ENCODE measurements at regions not wholly inside any gene's neighbourhood (a gene's known extent, or its start where the extent isn't known, plus 50 kb on each side); places are given as distances from the start of the nearest gene placed in this dataset.

DNA sequence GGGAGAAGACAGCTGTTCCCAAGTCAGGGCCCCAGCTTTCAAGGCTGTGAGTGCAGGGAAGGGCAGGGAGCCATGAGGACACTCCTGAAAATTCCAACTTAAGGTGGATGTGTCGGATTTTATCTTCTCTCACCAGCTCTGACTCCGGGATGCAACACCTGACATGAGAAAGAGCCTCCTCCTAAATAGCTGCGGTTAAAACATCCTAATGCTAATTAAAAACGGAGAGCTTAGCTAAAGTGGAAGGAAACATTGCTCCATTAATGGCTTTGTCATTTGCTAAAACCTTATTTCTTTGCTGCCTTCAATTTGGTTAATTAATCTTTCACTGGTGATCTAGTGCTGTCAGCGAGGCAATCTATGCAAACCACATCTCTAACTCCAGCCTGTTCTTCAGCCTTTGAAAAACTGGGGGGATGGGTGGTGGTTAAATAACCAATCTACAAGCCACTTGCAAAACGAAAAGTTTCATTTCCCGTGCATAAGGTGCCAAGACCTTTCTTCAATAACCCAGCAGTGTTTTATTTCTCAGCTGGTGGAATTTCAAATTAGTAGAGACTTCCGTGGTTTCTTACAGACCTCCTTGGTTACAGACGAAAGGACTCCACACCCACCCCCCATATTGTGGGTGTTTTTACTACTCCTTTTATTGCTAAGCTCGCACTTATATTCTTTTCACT, 379.6 kb downstream of the MLLT3 start:
- TF ChIP-seq JUN (IDR thresholded peaks at IDR 0.05; ENCODE audit: borderline replicate concordance, insufficient read depth, insufficient read length, low read depth) = no peak
- no peak for TF ChIP-seq EZH2 (IDR thresholded peaks at IDR 0.05; ENCODE audit: borderline replicate concordance, low read depth, low read length, severe bottlenecking)
- TF ChIP-seq MYC (IDR thresholded peaks at IDR 0.05; ENCODE audit: low read depth, low read length) = no peak
- H3K36me3 ChIP-seq (ENCODE audit: control insufficient read depth in 2 of 2, extremely low read depth in 1 of 2, insufficient read depth in 2 of 2, low read length in 2 of 2) = no peaks in the 10 kb centered on the region
- H4K20me1 ChIP-seq (replicated peaks; ENCODE audit: control insufficient read depth, extremely low read depth, insufficient read depth, low read length) = no peaks in the 10 kb centered on the region
- ChIA-PET POLR2A (no interaction called here), CTCF (interaction anchor here (1.1 to 1.4 kb wide), 2 partner anchors 15 to 32 kb away, joined by 4 read pairs; no protein-coding TSS in a partner anchor)
- no peak overlapping the region for H2AFZ ChIP-seq (ENCODE audit: low read depth, low read length)
- H3K4me2 ChIP-seq (ENCODE audit: insufficient read depth, low read length) = no peak overlapping the region
- H3K27ac ChIP-seq (ENCODE audit: insufficient read depth, low read depth, low read length) = no peak overlapping the region
- no peaks in the 10 kb centered on the region for H3K27me3 ChIP-seq (ENCODE audit: control insufficient read depth in 2 of 2, insufficient read depth in 2 of 2, low read length in 2 of 2)
- DNase-seq (ENCODE audit: low read depth, low spot score) = no peak
- no peaks in the 10 kb centered on the region for H3K9me3 ChIP-seq (replicated peaks; ENCODE audit: control insufficient read depth, insufficient read depth, low read length)
- dilution Hi-C loops (cut with MboI; ENCODE audit: extremely low pct_ligation_motif_present, low sequenced_read_pairs) = no loop called here
- H3K4me3 ChIP-seq (replicated peaks in 1 of 3; ENCODE audit: insufficient read depth in 1 of 3, low read depth in 1 of 3, low read length in 3 of 3) = no peak overlapping the region
- intact Hi-C loops (cut with micrococcal nuclease) = no loop called here
- H3K79me2 ChIP-seq (ENCODE audit: control insufficient read depth, insufficient read depth, low read length) = no peaks in the 10 kb centered on the region
- no peaks in the 10 kb centered on the region for H3K4me1 ChIP-seq (ENCODE audit: control insufficient read depth, extremely low read depth, insufficient read depth, low read length)
- FAIRE-seq = no peak
- H3K9ac ChIP-seq (replicated peaks; ENCODE audit: extremely low read depth, insufficient read depth, low read length) = no peak overlapping the region
- no TSS peak for BruUV-seq (replicated peaks)
- no peaks in the 10 kb centered on the region for H3K9me1 ChIP-seq (replicated peaks; ENCODE audit: control insufficient read depth, extremely low read depth, insufficient read depth, low read length)

DNA sequence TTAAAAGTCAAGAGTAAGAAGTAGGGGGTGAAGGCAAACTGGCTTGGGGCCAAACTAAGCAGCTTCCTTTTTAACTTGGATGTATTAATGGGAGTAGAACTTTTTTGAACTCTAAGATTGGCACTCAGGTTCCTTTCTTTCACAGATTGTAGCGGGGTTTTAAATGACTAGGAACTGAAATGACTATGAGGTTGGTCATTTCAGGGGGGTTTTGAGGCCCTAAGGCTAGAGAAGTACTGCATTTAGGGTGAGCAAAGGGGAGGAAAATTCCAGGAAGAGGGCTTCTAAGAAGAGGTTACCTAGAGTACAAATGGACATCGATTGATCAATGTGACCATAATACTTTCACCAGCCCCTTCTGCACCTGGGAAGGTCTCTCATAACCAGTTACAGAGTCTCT, 381.8 kb downstream of the MLLT3 start:
- Histone ChIP-seq H3K4me3 (replicated peaks in 1 of 3; ENCODE audit: insufficient read depth in 1 of 3, low read depth in 1 of 3, low read length in 3 of 3) (no peak overlapping the region), H2AFZ (ENCODE audit: low read depth, low read length) (no peak overlapping the region), H3K9ac (replicated peaks; ENCODE audit: extremely low read depth, insufficient read depth, low read length) (no peak overlapping the region), H3K27ac (ENCODE audit: insufficient read depth, low read depth, low read length) (no peak overlapping the region), H3K4me1 (ENCODE audit: control insufficient read depth, extremely low read depth, insufficient read depth, low read length) (no peaks in the 10 kb centered on the region), H3K9me1 (replicated peaks; ENCODE audit: control insufficient read depth, extremely low read depth, insufficient read depth, low read length) (no peaks in the 10 kb centered on the region), H3K9me3 (replicated peaks; ENCODE audit: control insufficient read depth, insufficient read depth, low read length) (no peaks in the 10 kb centered on the region), H3K36me3 (ENCODE audit: control insufficient read depth in 2 of 2, extremely low read depth in 1 of 2, insufficient read depth in 2 of 2, low read length in 2 of 2) (no peaks in the 10 kb centered on the region), H4K20me1 (replicated peaks; ENCODE audit: control insufficient read depth, extremely low read depth, insufficient read depth, low read length) (no peaks in the 10 kb centered on the region), H3K79me2 (ENCODE audit: control insufficient read depth, insufficient read depth, low read length) (no peaks in the 10 kb centered on the region), H3K27me3 (ENCODE audit: control insufficient read depth in 2 of 2, insufficient read depth in 2 of 2, low read length in 2 of 2) (no peaks in the 10 kb centered on the region), H3K4me2 (ENCODE audit: insufficient read depth, low read length) (no peak overlapping the region)
- no peak for TF ChIP-seq EZH2 (IDR thresholded peaks at IDR 0.05; ENCODE audit: borderline replicate concordance, low read depth, low read length, severe bottlenecking)
- TF ChIP-seq GATA2 (IDR thresholded peaks at IDR 0.05; ENCODE audit: insufficient read depth, insufficient read length, low read depth, low read length) = no peak
- no peak for TF ChIP-seq MYC (IDR thresholded peaks at IDR 0.05; ENCODE audit: low read depth, low read length)
- TF ChIP-seq, protein P1, sequence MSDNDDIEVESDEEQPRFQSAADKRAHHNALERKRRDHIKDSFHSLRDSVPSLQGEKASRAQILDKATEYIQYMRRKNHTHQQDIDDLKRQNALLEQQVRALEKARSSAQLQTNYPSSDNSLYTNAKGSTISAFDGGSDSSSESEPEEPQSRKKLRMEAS (IDR thresholded peaks at IDR 0.05; ENCODE audit: insufficient read depth, insufficient read length) = no peak
- no peak for TF ChIP-seq POLR2A (IDR thresholded peaks at IDR 0.05; ENCODE audit: low read depth, low read length)
- no peak for TF ChIP-seq POLR2AphosphoS5 (IDR thresholded peaks at IDR 0.05; ENCODE audit: insufficient read depth, low read depth, low read length)
- no peak for TF ChIP-seq FOS (IDR thresholded peaks at IDR 0.05; ENCODE audit: borderline replicate concordance, insufficient read depth, low read length)
- TF ChIP-seq JUN (IDR thresholded peaks at IDR 0.05; ENCODE audit: borderline replicate concordance, insufficient read depth, insufficient read length, low read depth) = no peak
- TF ChIP-seq, protein P2, sequence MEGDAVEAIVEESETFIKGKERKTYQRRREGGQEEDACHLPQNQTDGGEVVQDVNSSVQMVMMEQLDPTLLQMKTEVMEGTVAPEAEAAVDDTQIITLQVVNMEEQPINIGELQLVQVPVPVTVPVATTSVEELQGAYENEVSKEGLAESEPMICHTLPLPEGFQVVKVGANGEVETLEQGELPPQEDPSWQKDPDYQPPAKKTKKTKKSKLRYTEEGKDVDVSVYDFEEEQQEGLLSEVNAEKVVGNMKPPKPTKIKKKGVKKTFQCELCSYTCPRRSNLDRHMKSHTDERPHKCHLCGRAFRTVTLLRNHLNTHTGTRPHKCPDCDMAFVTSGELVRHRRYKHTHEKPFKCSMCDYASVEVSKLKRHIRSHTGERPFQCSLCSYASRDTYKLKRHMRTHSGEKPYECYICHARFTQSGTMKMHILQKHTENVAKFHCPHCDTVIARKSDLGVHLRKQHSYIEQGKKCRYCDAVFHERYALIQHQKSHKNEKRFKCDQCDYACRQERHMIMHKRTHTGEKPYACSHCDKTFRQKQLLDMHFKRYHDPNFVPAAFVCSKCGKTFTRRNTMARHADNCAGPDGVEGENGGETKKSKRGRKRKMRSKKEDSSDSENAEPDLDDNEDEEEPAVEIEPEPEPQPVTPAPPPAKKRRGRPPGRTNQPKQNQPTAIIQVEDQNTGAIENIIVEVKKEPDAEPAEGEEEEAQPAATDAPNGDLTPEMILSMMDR (IDR thresholded peaks at IDR 0.05; ENCODE audit: extremely low read depth in 1 of 2, insufficient read depth in 1 of 2, low read depth in 1 of 2, low read length in 2 of 2) = no peak
- intact Hi-C loops (cut with micrococcal nuclease) = no loop called here
- no TSS peak for BruUV-seq (replicated peaks)
- DNase-seq (ENCODE audit: low read depth, low spot score) = no peak
- ChIA-PET POLR2A (no interaction called here), CTCF (interaction anchor here (0.8 kb wide), 1 partner anchor 870 kb away, joined by 3 read pairs; no protein-coding TSS in a partner anchor)
- dilution Hi-C loops (cut with MboI; ENCODE audit: extremely low pct_ligation_motif_present, low sequenced_read_pairs) = no loop called here
- no peak for FAIRE-seq

All from endothelial cell of umbilical vein (primary cell).